HUES64 (cell line): ENCODE measurements at regions not wholly inside any gene's neighbourhood (a gene's known extent, or its start where the extent isn't known, plus 50 kb on each side); places are given as distances from the start of the nearest gene placed in this dataset.

Source experiments
- H3K27ac ChIP-seq: 2 replicates; pipeline ENCODE4 v1.7.0; 2013; ENCODE audit warnings: low read depth, low read length, inconsistent platforms
- H3K27me3 ChIP-seq: 2 replicates; pipeline ENCODE4 v1.6.1; 2013; ENCODE audit warnings: mild to moderate bottlenecking, low read length; ENCODE audit not compliant: insufficient read depth
- H3K36me3 ChIP-seq: 2 replicates; pipeline ENCODE4 v1.6.1; 2013; ENCODE audit warnings: mild to moderate bottlenecking, low read length; ENCODE audit not compliant: insufficient read depth
- H3K4me1 ChIP-seq: 2 replicates; pipeline ENCODE4 v1.6.1; 2013; ENCODE audit warnings: mild to moderate bottlenecking, low read length, moderate library complexity; ENCODE audit not compliant: insufficient read depth
- H3K4me3 ChIP-seq: 2 replicates; pipeline ENCODE4 v1.5.1; 2013; ENCODE audit warnings: mild to moderate bottlenecking, low read length, moderate library complexity
- H3K9ac ChIP-seq: 2 replicates; pipeline ENCODE4 v1.6.1; 2013; ENCODE audit warnings: mild to moderate bottlenecking, low read depth, low read length
- H3K9me3 ChIP-seq: 2 replicates; pipeline ENCODE4 v1.6.1; 2013; ENCODE audit warnings: low read depth, low read length; ENCODE audit not compliant: insufficient read depth
- WGBS: fragments of 150-250, 120-280 bp; methylation state at CpG from one replicate; pipeline ENCODE4 v1.1.7; 2013; ENCODE audit warnings: missing lambda C conversion rate; 5-methylcytosine and 5-hydroxymethylcytosine counted together

GRCh38 chr4:35975617-35976355, 268.5 kb downstream of the ARAP2 start:
- Histone ChIP-seq H3K36me3 (no peaks in the 10 kb centered on the region), H3K9me3 (no peaks in the 10 kb centered on the region), H3K27ac (no peak overlapping the region), H3K4me3 (no peak overlapping the region), H3K9ac (no peak overlapping the region), H3K27me3 (no peaks in the 10 kb centered on the region), H3K4me1 (no peaks in the 10 kb centered on the region)
- WGBS, result 93% methylated on average over 4 of the region's 4 CpGs

DNA sequence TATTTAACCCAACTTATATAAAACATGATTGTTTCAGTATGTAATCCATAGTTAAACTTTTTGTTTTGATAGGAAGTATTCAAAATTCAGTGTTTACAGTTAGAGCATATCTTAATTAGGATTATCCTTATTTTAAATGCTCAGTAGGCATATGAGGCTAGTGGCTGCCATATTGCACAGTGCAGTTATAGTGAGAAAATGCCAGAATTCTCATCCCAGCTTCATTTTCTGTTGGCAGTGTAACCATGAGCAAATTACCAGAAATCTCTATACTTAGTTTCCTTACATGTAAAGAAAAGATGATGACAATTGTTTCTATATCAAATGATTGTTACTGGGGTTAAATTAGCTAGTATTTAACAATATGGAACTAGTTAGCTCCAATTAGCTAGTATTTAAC, 265.8 kb downstream of the ARAP2 start:
- Histone ChIP-seq H3K4me3 (no peak overlapping the region), H3K27me3 (no peaks in the 10 kb centered on the region), H3K4me1 (no peaks in the 10 kb centered on the region), H3K9me3 (no peaks in the 10 kb centered on the region), H3K27ac (no peak overlapping the region), H3K36me3 (no peaks in the 10 kb centered on the region), H3K9ac (no peak overlapping the region)

GRCh38 chr4:35982318-35982717, 262.0 kb downstream of the ARAP2 start:
- Histone ChIP-seq H3K4me1 (no peaks in the 10 kb centered on the region), H3K4me3 (no peak overlapping the region), H3K36me3 (no peaks in the 10 kb centered on the region), H3K9ac (no peak overlapping the region), H3K9me3 (no peaks in the 10 kb centered on the region), H3K27me3 (no peaks in the 10 kb centered on the region), H3K27ac (no peak overlapping the region)
- WGBS, result 96% methylated on average over 1 of the region's 1 CpG

- no peak overlapping the region for H3K4me3 ChIP-seq
- no peak overlapping the region for H3K9ac ChIP-seq
- 100% methylated on average over 1 of the region's 1 CpG for WGBS
Observed at GRCh38 chr4:35986537-35986936, 257.8 kb downstream of the ARAP2 start.

GRCh38 chr4:35993606-35994005, 250.7 kb downstream of the ARAP2 start:
- Histone ChIP-seq H3K9me3 (0 out of 2 replicates have a peak, but pooled peaks cover 1% of the 10 kb centered on the region), H3K4me3 (no peak overlapping the region), H3K27me3 (no peaks in the 10 kb centered on the region), H3K27ac (no peak overlapping the region), H3K36me3 (no peaks in the 10 kb centered on the region), H3K9ac (no peak overlapping the region), H3K4me1 (no peaks in the 10 kb centered on the region)
- WGBS, result 90% methylated on average over 1 of the region's 2 CpGs

More at GRCh38 chr4:35986537-35986936, 257.8 kb downstream of the ARAP2 start:
- H3K27ac ChIP-seq, result no peak overlapping the region
- no peaks in the 10 kb centered on the region for H3K36me3 ChIP-seq
- 0 out of 2 replicates have a peak, but pooled peaks cover 4% of the 10 kb centered on the region for H3K9me3 ChIP-seq
- no peaks in the 10 kb centered on the region for H3K4me1 ChIP-seq
- H3K27me3 ChIP-seq, result no peaks in the 10 kb centered on the region

GRCh38 chr4:36000941-36001557, 243.3 kb downstream of the ARAP2 start:
- Histone ChIP-seq H3K9ac (no peak overlapping the region), H3K27me3 (no peaks in the 10 kb centered on the region), H3K9me3 (no peaks in the 10 kb centered on the region), H3K4me1 (no peaks in the 10 kb centered on the region), H3K4me3 (no peak overlapping the region), H3K36me3 (no peaks in the 10 kb centered on the region), H3K27ac (no peak overlapping the region)
- 96% methylated on average over 3 of the region's 3 CpGs for WGBS

GRCh38 chr4:36003051-36003450, 241.3 kb downstream of the ARAP2 start:
- H3K27me3 ChIP-seq, result no peaks in the 10 kb centered on the region
- no peaks in the 10 kb centered on the region for H3K36me3 ChIP-seq
- H3K4me1 ChIP-seq, result no peaks in the 10 kb centered on the region
- H3K9ac ChIP-seq, result no peak overlapping the region
- whole genome bisulfite sequencing, result 95% methylated on average over 12 of the region's 12 CpGs
- H3K27ac ChIP-seq, result no peak overlapping the region
- H3K9me3 ChIP-seq, result no peaks in the 10 kb centered on the region
- no peak overlapping the region for H3K4me3 ChIP-seq

DNA sequence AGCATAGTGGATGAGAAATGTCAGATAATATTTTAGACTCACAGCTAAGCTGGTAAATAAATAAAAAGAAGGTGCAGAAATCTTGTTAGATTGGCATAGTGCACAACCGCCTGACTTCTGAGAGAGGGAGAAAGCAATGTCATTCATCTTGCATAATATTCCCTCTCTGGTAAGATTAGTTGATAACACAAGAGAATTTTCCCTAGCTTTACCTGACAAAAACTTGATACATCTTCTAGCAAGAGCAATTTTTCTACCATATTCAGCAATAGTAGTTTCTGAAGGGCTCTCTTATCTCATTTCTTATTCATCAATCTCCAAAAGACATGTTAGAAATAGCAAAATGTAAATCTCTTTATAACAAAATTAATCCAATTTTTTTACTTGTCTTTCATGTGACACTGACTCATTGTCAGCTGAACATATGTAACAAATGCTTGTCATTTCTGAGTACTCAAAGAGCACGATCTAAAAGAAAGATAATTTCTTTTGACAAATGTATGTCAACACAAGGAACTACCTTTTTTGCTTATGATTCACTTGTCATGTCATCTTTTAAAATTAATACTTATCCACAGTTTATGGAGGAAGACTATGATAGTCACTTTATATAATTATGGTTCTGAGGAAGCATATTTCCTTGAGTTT, 240.0 kb downstream of the ARAP2 start:
- Histone ChIP-seq H3K4me1 (no peaks in the 10 kb centered on the region), H3K27me3 (no peaks in the 10 kb centered on the region), H3K4me3 (no peak overlapping the region), H3K27ac (no peak overlapping the region), H3K9ac (no peak overlapping the region), H3K9me3 (no peaks in the 10 kb centered on the region), H3K36me3 (no peaks in the 10 kb centered on the region)
- 89% methylated on average over 2 of the region's 2 CpGs for WGBS

DNA sequence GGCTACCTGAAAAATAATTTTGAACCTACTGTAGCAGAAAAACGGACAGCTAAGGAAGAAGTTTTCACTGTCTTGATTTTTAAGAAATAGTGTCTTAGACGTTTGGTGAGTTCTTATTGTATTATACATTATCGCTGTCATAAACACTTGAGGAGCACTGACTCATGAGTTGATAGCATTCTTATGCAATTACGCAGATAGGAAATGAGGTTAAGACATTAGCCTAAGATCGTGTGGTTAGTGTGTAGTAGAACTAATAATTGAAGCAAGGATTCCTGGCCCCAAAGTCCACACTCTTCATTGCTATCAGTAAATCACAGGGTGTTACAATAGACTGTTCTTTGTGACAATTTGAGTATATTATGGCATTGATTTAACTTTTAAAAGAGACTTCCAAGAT, 238.1 kb downstream of the ARAP2 start:
- 86% methylated on average over 5 of the region's 5 CpGs for WGBS
- Histone ChIP-seq H3K4me3 (no peak overlapping the region), H3K27ac (no peak overlapping the region), H3K9me3 (no peaks in the 10 kb centered on the region), H3K9ac (no peak overlapping the region), H3K27me3 (no peaks in the 10 kb centered on the region), H3K36me3 (no peaks in the 10 kb centered on the region), H3K4me1 (no peaks in the 10 kb centered on the region)

- no peak overlapping the region for H3K27ac ChIP-seq
- H3K27me3 ChIP-seq, result no peaks in the 10 kb centered on the region
- H3K4me3 ChIP-seq, result no peak overlapping the region
- H3K4me1 ChIP-seq, result no peaks in the 10 kb centered on the region
- no peaks in the 10 kb centered on the region for H3K9me3 ChIP-seq
- no peaks in the 10 kb centered on the region for H3K36me3 ChIP-seq
- 98% methylated on average over 4 of the region's 4 CpGs for WGBS
- no peak overlapping the region for H3K9ac ChIP-seq
Observed at GRCh38 chr4:36010397-36010929, 233.9 kb downstream of the ARAP2 start.

- Histone ChIP-seq H3K27ac (no peak overlapping the region), H3K36me3 (no peaks in the 10 kb centered on the region), H3K4me1 (no peaks in the 10 kb centered on the region), H3K9ac (no peak overlapping the region), H3K27me3 (no peaks in the 10 kb centered on the region), H3K4me3 (no peak overlapping the region), H3K9me3 (no peaks in the 10 kb centered on the region)
Observed at GRCh38 chr4:36011381-36011780, 232.9 kb downstream of the ARAP2 start.
